ENCODE measurements at regions not wholly inside any gene's neighbourhood (a gene's known extent, or its start where the extent isn't known, plus 50 kb on each side); places are given as distances from the start of the nearest gene placed in this dataset.

DNA sequence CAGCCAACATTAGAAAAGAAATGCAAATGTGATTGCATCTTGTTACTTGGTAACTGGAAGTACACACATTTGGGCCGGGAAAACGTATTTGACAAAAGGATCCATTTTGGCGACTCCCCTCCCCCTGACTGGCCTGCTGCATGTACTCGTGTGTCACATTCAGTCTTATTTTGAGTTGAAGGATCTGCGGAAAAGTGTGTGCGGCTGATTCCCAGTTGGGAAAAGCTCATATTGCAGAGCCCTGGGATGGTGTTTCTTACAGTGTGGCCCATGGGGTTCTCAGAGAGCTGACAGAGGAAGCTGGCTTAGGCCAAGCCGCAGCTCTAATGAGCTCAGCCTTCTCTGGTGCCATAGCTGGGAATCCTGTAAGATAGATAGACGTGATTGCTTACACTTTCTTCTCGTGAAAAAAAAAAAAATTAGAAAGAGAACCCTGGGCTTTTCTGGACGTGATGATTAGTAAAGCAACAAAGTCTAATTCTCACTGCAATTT, 170.3 kb upstream of the ARGLU1 start:
- Histone ChIP-seq H3K79me2 (ENCODE audit: low read length) (no peaks in the 10 kb centered on the region), H3K9ac (ENCODE audit: low read length) (no peak overlapping the region), H3K27me3 (ENCODE audit: low read length) (peaks cover 32% of the 10 kb centered on the region), H3K9me2 (replicated peaks; ENCODE audit: low read length) (no peaks in the 10 kb centered on the region), H3K4me3 (ENCODE audit: low read length) (no peak overlapping the region), H3F3A (ENCODE audit: low read length, unreplicated experiment) (no peaks in the 10 kb centered on the region), H3K4me2 (ENCODE audit: low read length) (no peak overlapping the region), H3K4me1 (ENCODE audit: insufficient read depth, low read length) (no peaks in the 10 kb centered on the region), H3K9me3 (ENCODE audit: low read length) (no peaks in the 10 kb centered on the region), H2AFZ (ENCODE audit: low read length) (no peak overlapping the region), H4K20me1 (ENCODE audit: low read length) (no peaks in the 10 kb centered on the region), H3K27ac (ENCODE audit: low read length) (no peak overlapping the region), H3K36me3 (ENCODE audit: low read depth, low read length) (no peaks in the 10 kb centered on the region)
- no peak for DNase-seq
- no TSS peak for BruUV-seq (replicated peaks)
- ChIA-PET POLR2A (ENCODE audit: unreplicated experiment) (no interaction called here), CTCF (no interaction called here)
- no peak for TF ChIP-seq EZH2 (IDR thresholded peaks at IDR 0.05; ENCODE audit: low read length, unreplicated experiment)
- no peak for TF ChIP-seq CTCF (conservative IDR thresholded peaks at IDR 0.05; ENCODE audit: low read depth, low read length)
- no peak for TF ChIP-seq EZH2phosphoT487 (IDR thresholded peaks at IDR 0.05; ENCODE audit: borderline replicate concordance, low read length)
- intact Hi-C loops (cut with micrococcal nuclease) = no loop called here
- no peak for ATAC-seq

- no TSS peak for BruUV-seq (replicated peaks)
Measured at GRCh38 chr13:106736941-106737340, 169.0 kb upstream of the ARGLU1 start.

More at GRCh38 chr13:106736941-106737340, 169.0 kb upstream of the ARGLU1 start:
- Histone ChIP-seq H4K20me1 (ENCODE audit: low read length) (no peaks in the 10 kb centered on the region), H3K9me3 (ENCODE audit: low read length) (no peaks in the 10 kb centered on the region), H3K79me2 (ENCODE audit: low read length) (no peaks in the 10 kb centered on the region), H2AFZ (ENCODE audit: low read length) (no peak overlapping the region), H3K9ac (ENCODE audit: low read length) (no peak overlapping the region), H3K4me1 (ENCODE audit: insufficient read depth, low read length) (no peaks in the 10 kb centered on the region), H3K27ac (ENCODE audit: low read length) (no peak overlapping the region), H3K4me3 (ENCODE audit: low read length) (no peak overlapping the region), H3F3A (ENCODE audit: low read length, unreplicated experiment) (no peaks in the 10 kb centered on the region), H3K9me2 (replicated peaks; ENCODE audit: low read length) (no peaks in the 10 kb centered on the region), H3K36me3 (ENCODE audit: low read depth, low read length) (no peaks in the 10 kb centered on the region), H3K4me2 (ENCODE audit: low read length) (no peak overlapping the region), H3K27me3 (ENCODE audit: low read length) (peaks cover 38% of the 10 kb centered on the region)
- TF ChIP-seq CTCF (conservative IDR thresholded peaks at IDR 0.05; ENCODE audit: low read depth, low read length) (no peak), EZH2phosphoT487 (IDR thresholded peaks at IDR 0.05; ENCODE audit: borderline replicate concordance, low read length) (no peak), EZH2 (IDR thresholded peaks at IDR 0.05; ENCODE audit: low read length, unreplicated experiment) (no peak)
- ChIA-PET POLR2A (ENCODE audit: unreplicated experiment) (no interaction called here), CTCF (no interaction called here)
- intact Hi-C loops (cut with micrococcal nuclease) = no loop called here
- no peak for ATAC-seq
- DNase-seq = no peak

Measured in PC-3 (cell line).